ENCODE measurements at regions not wholly inside any gene's neighbourhood (a gene's known extent, or its start where the extent isn't known, plus 50 kb on each side); places are given as distances from the start of the nearest gene placed in this dataset.

DNA sequence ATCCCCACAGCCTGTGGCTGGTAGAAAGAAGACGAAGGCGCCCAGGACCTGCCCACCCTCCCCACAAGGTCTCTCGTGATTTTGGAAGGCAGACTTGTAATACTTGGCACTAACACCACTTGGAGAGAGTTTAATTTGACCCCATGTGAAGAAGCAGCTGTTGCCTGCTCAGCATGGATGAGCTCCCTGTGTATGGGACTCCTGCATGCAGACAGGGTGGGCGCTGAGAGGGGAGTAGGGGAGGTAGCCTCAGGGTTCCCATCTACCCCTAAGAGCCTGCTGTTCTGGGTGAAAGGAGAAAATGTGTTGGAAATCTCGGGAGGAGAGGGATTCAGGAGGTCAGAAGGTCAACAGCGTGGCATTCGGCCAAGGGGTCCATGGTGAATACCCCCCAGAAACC lies 625.9 kb downstream of the TBC1D22A start:
- no peak for DNase-seq (ENCODE audit: low spot score in 2 of 2)
- H3K4me3 ChIP-seq: no peak overlapping the region
- in situ Hi-C loops (cut with MboI; ENCODE audit: low sequenced_read_pairs): no loop called here
- no peaks in the 10 kb centered on the region for H3K36me3 ChIP-seq (replicated peaks)
- no peaks in the 10 kb centered on the region for H3K27me3 ChIP-seq (ENCODE audit: low read depth)
- no peaks in the 10 kb centered on the region for H3K9me3 ChIP-seq
- no peaks in the 10 kb centered on the region for H3K4me1 ChIP-seq

DNA sequence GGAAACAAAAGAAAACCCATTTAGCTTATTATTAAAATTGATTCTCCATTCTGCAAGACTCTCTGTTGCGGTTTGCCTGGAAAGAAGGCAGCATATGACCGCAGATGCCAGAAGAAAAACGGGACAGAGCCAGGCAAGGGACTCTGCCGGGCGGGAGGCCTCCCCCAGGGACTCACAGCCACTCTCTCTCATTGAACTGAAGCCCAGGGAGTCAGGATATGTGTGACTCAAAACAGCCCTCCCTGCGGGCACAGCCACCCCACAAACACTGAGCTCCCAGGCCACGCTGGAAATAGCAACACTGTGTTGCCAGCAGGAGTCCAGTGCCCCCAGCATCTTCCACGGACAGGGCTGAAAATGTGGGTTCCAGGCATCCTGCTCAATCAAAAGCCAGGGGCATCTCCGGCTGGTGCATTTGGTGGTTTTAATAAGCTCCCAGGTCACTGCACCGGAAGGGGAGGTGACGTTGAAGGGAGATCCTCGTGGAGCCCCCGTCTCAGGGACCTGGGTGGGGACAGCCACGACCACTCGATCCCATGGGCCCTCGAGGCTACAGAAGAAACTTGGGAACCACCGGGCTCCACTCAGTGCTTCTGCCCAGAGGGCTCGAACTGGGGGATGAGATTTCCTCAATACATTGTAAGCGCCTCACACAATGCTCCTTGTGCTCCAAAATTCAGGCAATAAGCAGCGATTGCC lies 624.5 kb downstream of the TBC1D22A start:
- Histone ChIP-seq H3K27me3 (ENCODE audit: low read depth) (no peaks in the 10 kb centered on the region), H3K4me3 (no peak overlapping the region), H3K4me1 (no peaks in the 10 kb centered on the region), H3K9me3 (no peaks in the 10 kb centered on the region), H3K36me3 (replicated peaks) (no peaks in the 10 kb centered on the region)
- in situ Hi-C loops (cut with MboI; ENCODE audit: low sequenced_read_pairs): no loop called here
- DNase-seq (ENCODE audit: low spot score in 2 of 2): no peak

DNA sequence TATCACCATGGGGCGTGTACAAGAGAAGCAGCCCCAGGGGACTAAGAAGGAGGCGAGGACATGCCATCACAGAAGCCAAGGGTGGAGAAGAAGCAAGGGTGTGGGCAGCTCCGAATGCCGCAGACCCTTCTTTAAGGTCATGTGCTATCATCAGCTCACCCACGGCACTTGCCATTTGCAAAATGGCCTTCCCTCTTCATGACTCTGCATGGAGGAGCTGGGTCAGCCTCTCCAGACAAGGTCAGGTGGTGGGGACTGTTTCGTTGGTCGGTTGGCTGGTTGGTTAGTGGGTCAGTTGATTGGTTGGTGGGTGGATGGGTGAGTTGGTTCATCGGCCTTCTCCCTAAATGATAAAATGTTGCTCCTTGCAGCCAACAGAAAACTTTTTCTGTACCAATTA lies 622.5 kb downstream of the TBC1D22A start:
- no peaks in the 10 kb centered on the region for H3K4me1 ChIP-seq
- in situ Hi-C loops (cut with MboI; ENCODE audit: low sequenced_read_pairs): no loop called here
- H3K4me3 ChIP-seq: no peak overlapping the region
- DNase-seq (ENCODE audit: low spot score in 2 of 2): no peak
- no peaks in the 10 kb centered on the region for H3K27me3 ChIP-seq (ENCODE audit: low read depth)
- H3K36me3 ChIP-seq (replicated peaks): no peaks in the 10 kb centered on the region
- H3K9me3 ChIP-seq: no peaks in the 10 kb centered on the region

DNA sequence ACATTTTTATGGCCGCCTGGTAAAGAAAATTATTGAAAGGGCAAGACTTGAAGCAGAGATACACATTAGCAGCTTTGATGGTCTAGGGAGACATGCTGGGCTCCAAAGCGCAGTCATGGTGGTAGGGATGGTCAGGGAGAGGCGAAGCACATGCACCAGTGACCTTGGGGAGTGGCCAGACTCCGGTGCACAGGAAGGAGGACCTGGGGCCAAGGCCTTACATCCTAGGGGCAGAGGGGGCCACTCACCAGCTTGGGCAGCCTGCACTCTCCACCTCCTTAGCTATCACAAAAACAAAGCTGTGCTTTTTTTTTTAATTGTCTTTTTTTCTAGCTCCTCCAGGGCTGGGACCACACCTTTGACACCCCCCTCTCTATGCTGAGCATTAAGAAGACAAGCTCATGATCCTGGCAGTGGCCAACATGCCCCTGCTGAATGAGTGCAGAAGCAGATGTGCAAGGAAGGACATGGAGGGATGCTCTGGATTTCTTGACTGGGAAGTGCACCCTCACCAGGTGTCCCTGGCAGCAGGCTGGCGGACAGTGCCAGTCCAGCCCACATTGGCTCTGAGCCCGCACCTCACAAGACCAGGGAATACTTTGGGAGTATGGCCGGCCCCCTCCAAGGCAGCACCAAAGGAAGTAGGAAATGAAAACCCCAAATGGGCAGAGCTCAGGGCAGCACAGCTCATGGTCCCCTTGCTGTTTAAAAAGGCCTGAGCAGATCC lies 619.9 kb downstream of the TBC1D22A start:
- Histone ChIP-seq H3K27me3 (ENCODE audit: low read depth) (no peaks in the 10 kb centered on the region), H3K36me3 (replicated peaks) (no peaks in the 10 kb centered on the region), H3K9me3 (no peaks in the 10 kb centered on the region), H3K4me1 (no peaks in the 10 kb centered on the region), H3K4me3 (no peak overlapping the region)
- DNase-seq (ENCODE audit: low spot score in 2 of 2): no peak
- in situ Hi-C loops (cut with MboI; ENCODE audit: low sequenced_read_pairs): no loop called here

- H3K27me3 ChIP-seq (ENCODE audit: low read depth): no peaks in the 10 kb centered on the region
- no peaks in the 10 kb centered on the region for H3K36me3 ChIP-seq (replicated peaks)
- no peak overlapping the region for H3K4me3 ChIP-seq
- no peaks in the 10 kb centered on the region for H3K9me3 ChIP-seq
- H3K4me1 ChIP-seq: no peaks in the 10 kb centered on the region
- in situ Hi-C loops (cut with MboI; ENCODE audit: low sequenced_read_pairs): no loop called here
- no peak for DNase-seq (ENCODE audit: low spot score in 2 of 2)
Measured at GRCh38 chr22:47381240-47381639, 618.8 kb downstream of the TBC1D22A start.

DNA sequence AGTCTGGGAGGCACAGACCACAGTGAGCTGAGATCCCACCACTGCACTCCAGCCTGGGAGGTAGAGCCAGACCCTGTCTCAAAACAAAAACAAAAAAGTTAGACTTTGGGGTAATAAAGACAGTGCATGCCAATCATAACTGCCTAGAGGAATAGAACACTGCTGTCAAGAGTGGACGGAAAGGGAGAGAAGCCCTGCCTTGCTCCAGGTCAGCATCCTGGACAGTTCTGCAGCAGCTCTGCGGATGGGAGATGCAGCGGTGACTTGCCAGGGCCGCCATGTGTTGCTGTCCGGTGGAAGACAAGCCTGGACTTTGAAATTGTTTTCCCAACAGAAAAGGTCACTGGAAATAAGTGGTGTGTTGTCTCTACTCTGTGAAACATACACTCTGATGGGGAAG lies 618.2 kb downstream of the TBC1D22A start:
- Histone ChIP-seq H3K27me3 (ENCODE audit: low read depth) (no peaks in the 10 kb centered on the region), H3K4me1 (no peaks in the 10 kb centered on the region), H3K4me3 (no peak overlapping the region), H3K36me3 (replicated peaks) (no peaks in the 10 kb centered on the region), H3K9me3 (no peaks in the 10 kb centered on the region)
- no peak for DNase-seq (ENCODE audit: low spot score in 2 of 2)
- in situ Hi-C loops (cut with MboI; ENCODE audit: low sequenced_read_pairs): no loop called here

GRCh38 chr22:47379037-47379436 lies 616.6 kb downstream of the TBC1D22A start:
- Histone ChIP-seq H3K9me3 (no peaks in the 10 kb centered on the region), H3K27me3 (ENCODE audit: low read depth) (no peaks in the 10 kb centered on the region), H3K36me3 (replicated peaks) (no peaks in the 10 kb centered on the region), H3K4me1 (no peaks in the 10 kb centered on the region), H3K4me3 (no peak overlapping the region)
- DNase-seq (ENCODE audit: low spot score in 2 of 2): no peak
- in situ Hi-C loops (cut with MboI; ENCODE audit: low sequenced_read_pairs): no loop called here

DNA sequence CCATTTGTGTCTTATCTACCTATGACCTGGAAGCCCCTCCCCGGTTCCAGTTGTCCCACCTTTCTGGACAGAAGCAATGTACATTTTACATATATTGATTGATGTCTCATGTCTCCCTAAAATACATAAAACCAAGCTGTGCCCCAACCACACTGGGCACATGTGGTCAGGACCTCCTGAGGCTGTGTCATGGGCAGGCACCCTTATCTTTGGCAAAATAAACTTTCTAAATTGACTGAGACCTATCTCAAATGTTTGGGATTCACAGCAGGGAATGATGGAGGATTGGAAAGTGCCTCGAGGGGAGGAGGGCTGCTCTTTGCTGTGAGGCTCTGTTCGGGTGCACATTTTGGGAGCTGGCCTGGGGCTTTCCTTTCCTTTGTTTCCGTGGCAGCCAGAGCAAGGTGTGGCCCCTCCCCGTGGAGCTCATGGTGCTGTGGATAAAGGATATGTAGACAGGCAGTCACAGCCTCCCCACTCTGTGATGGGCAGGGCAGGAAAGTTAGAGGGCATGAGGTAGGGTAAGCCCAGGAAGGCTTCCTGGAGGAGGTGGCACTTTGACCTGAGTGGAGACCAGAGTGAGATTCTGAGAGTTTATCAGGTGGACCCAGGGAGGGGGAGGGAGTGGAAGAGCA lies 615.6 kb downstream of the TBC1D22A start:
- no peaks in the 10 kb centered on the region for H3K36me3 ChIP-seq (replicated peaks)
- H3K27me3 ChIP-seq (ENCODE audit: low read depth): no peaks in the 10 kb centered on the region
- H3K9me3 ChIP-seq: no peaks in the 10 kb centered on the region
- in situ Hi-C loops (cut with MboI; ENCODE audit: low sequenced_read_pairs): no loop called here
- H3K4me1 ChIP-seq: no peaks in the 10 kb centered on the region
- DNase-seq (ENCODE audit: low spot score in 2 of 2): no peak
- H3K4me3 ChIP-seq: no peak overlapping the region

DNA sequence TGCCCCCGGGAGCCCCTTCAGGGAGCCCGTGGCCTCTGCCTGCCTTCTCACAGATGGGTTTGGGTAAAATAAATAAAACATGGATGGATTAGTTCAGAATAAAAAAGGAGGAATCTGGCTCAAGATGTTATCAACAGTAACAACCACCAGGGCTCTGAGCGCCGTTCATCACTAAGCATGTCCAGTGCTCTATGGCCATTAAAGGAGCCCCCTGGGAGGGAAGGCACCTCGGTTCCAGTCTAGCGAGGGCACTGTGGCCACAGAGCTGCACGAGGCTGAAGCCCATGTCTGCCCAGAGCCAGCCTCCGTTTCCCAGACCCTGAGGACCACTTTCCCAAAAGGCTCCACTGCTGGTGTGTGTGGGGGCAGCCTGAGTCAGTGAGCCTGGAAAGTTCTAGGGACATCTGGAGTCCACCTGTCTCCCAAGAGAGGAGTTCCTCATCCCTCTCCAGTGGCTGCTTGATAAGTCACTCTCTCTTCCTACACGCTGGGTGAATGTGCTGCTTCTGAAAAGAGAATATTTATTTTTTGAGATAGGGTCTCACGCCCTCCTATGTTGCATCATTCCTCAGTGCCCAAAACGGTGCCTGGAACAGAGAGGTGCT lies 614.6 kb downstream of the TBC1D22A start:
- Histone ChIP-seq H3K9me3 (no peaks in the 10 kb centered on the region), H3K4me3 (no peak overlapping the region)
- in situ Hi-C loops (cut with MboI; ENCODE audit: low sequenced_read_pairs): no loop called here

DNA sequence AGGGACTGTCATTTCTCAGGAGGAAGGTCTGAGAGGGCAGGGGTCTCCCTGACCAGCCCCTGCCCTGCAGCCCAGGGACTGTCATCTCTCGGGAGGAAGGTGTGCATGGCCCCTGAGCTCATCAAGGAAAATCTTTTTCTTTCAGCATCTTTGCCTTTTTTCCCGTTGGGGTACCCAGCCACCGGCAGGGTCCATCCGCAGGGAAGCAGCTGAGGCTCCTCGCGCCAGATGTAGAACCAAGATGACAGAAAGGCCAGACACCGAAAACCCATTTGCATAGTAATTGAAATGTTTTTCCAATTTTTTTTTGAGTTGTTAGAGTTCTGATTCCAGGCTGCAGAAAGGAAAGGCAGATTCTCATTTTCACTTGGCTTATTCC lies 613.9 kb downstream of the TBC1D22A start:
- Histone ChIP-seq H3K9me3 (no peaks in the 10 kb centered on the region), H3K27me3 (ENCODE audit: low read depth) (no peaks in the 10 kb centered on the region), H3K4me3 (no peak overlapping the region), H3K4me1 (no peaks in the 10 kb centered on the region), H3K36me3 (replicated peaks) (no peaks in the 10 kb centered on the region)
- no peak for DNase-seq (ENCODE audit: low spot score in 2 of 2)
- in situ Hi-C loops (cut with MboI; ENCODE audit: low sequenced_read_pairs): no loop called here

More for the DNA sequence above, 614.6 kb downstream of the TBC1D22A start:
- Histone ChIP-seq H3K36me3 (replicated peaks) (no peaks in the 10 kb centered on the region), H3K27me3 (ENCODE audit: low read depth) (no peaks in the 10 kb centered on the region), H3K4me1 (no peaks in the 10 kb centered on the region)
- DNase-seq (ENCODE audit: low spot score in 2 of 2): no peak

- no peak overlapping the region for H3K4me3 ChIP-seq
- H3K36me3 ChIP-seq (replicated peaks): no peaks in the 10 kb centered on the region
- in situ Hi-C loops (cut with MboI; ENCODE audit: low sequenced_read_pairs): no loop called here
- no peaks in the 10 kb centered on the region for H3K9me3 ChIP-seq
- H3K27me3 ChIP-seq (ENCODE audit: low read depth): no peaks in the 10 kb centered on the region
- H3K4me1 ChIP-seq: no peaks in the 10 kb centered on the region
- no peak for DNase-seq (ENCODE audit: low spot score in 2 of 2)
Measured at GRCh38 chr22:47375621-47376321, 613.3 kb downstream of the TBC1D22A start.

DNA sequence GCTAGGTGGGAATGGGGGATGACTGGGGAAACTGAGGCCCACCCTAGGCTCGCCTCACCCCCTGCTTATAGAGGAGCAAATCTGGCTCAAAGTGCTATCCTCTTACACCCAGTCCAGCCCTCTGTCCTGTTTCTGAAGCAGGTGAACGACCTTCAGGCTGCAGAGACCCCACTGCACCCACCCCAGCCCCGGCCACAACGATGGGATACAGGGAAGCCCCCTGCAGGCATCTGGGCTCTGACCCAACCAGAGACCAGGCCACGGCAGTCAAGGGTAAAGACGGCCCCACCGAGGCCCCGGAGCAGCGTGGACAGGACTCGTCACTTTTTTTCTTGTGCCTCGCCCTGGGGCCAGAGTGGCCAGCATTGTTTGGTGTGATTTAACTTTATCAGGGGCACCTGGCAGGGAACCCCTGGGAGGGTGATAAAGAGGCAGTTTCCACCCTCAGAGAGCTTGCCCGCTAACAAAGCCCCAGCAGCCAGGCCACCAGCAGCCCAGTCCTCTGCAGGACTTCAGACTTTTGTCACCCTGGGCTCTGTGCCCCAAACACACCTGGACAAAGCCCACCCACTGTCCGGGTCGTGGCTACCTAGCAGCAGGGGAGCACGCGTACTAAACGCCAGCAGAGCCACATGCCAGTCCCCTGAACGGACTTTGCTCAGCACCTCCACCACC lies 612.6 kb downstream of the TBC1D22A start:
- no peaks in the 10 kb centered on the region for H3K27me3 ChIP-seq (ENCODE audit: low read depth)
- in situ Hi-C loops (cut with MboI; ENCODE audit: low sequenced_read_pairs): no loop called here
- no peak for DNase-seq (ENCODE audit: low spot score in 2 of 2)

GRCh38 chr22:47374273-47374771 lies 611.9 kb downstream of the TBC1D22A start:
- Histone ChIP-seq H3K4me1 (no peaks in the 10 kb centered on the region), H3K36me3 (replicated peaks) (no peaks in the 10 kb centered on the region), H3K4me3 (no peak overlapping the region), H3K27me3 (ENCODE audit: low read depth) (no peaks in the 10 kb centered on the region), H3K9me3 (no peaks in the 10 kb centered on the region)
- in situ Hi-C loops (cut with MboI; ENCODE audit: low sequenced_read_pairs): no loop called here
- DNase-seq (ENCODE audit: low spot score in 2 of 2): no peak

More for the DNA sequence above, 612.6 kb downstream of the TBC1D22A start:
- Histone ChIP-seq H3K4me1 (no peaks in the 10 kb centered on the region), H3K36me3 (replicated peaks) (no peaks in the 10 kb centered on the region), H3K4me3 (no peak overlapping the region), H3K9me3 (no peaks in the 10 kb centered on the region)
